GM11168 (cell line): ENCODE measurements at regions not wholly inside any gene's neighbourhood (a gene's known extent, or its start where the extent isn't known, plus 50 kb on each side); places are given as distances from the start of the nearest gene placed in this dataset.

Source experiments
- in situ Hi-C: fragments of 300-500 bp; cut with MboI; formaldehyde crosslinking; loops from one replicate; pipeline ENCODE4 v1.12.0; 2022; ENCODE audit warnings: low sequenced_read_pairs; ENCODE audit not compliant: unreplicated experiment

GRCh38 chr18:40576507-40577115 is 1378.4 kb upstream of the PIK3C3 start:
- in situ Hi-C loops: no loop called here

GRCh38 chr18:40570615-40571014 is 1384.4 kb upstream of the PIK3C3 start:
- in situ Hi-C loops: no loop called here

GRCh38 chr18:40569605-40570004 is 1385.4 kb upstream of the PIK3C3 start:
- in situ Hi-C loops: no loop called here

- in situ Hi-C loops: no loop called here
Observed at GRCh38 chr18:40566510-40566844, 1388.6 kb upstream of the PIK3C3 start.

GRCh38 chr18:40565805-40566509 is 1389.1 kb upstream of the PIK3C3 start:
- in situ Hi-C loops: no loop called here

- in situ Hi-C loops: no loop called here
Observed at GRCh38 chr18:40559556-40559955, 1395.5 kb upstream of the PIK3C3 start.

- in situ Hi-C loops: no loop called here
Observed at GRCh38 chr18:40558706-40559392, 1396.2 kb upstream of the PIK3C3 start.

- in situ Hi-C loops: no loop called here
Observed at GRCh38 chr18:40555914-40556313, 1399.1 kb upstream of the PIK3C3 start.

GRCh38 chr18:40553029-40553428 is 1402.0 kb upstream of the PIK3C3 start:
- in situ Hi-C loops: no loop called here

GRCh38 chr18:40546875-40547274 is 1408.2 kb upstream of the PIK3C3 start:
- in situ Hi-C loops: no loop called here

- in situ Hi-C loops: no loop called here
Observed at GRCh38 chr18:40534723-40535122, 1420.3 kb upstream of the PIK3C3 start.

GRCh38 chr18:40532046-40532445 is 1423.0 kb upstream of the PIK3C3 start:
- in situ Hi-C loops: no loop called here

- in situ Hi-C loops: no loop called here
Observed at GRCh38 chr18:40531051-40531450, 1424.0 kb upstream of the PIK3C3 start.

GRCh38 chr18:40529478-40529877 is 1425.6 kb upstream of the PIK3C3 start:
- in situ Hi-C loops: no loop called here

GRCh38 chr18:40524881-40525280 is 1430.2 kb upstream of the PIK3C3 start:
- in situ Hi-C loops: no loop called here

GRCh38 chr18:40523287-40523686 is 1431.7 kb upstream of the PIK3C3 start:
- in situ Hi-C loops: no loop called here

GRCh38 chr18:40501026-40501425 is 1454.0 kb upstream of the PIK3C3 start:
- in situ Hi-C loops: no loop called here

- in situ Hi-C loops: no loop called here
Observed at GRCh38 chr18:40494603-40495002, 1460.4 kb upstream of the PIK3C3 start.

- in situ Hi-C loops: no loop called here
Observed at GRCh38 chr18:40493316-40493715, 1461.7 kb upstream of the PIK3C3 start.

- in situ Hi-C loops: no loop called here
Observed at GRCh38 chr18:40489301-40489700, 1465.7 kb upstream of the PIK3C3 start.

- in situ Hi-C loops: no loop called here
Observed at GRCh38 chr18:40485318-40485717, 1469.7 kb upstream of the PIK3C3 start.
